ENCODE measurements at regions not wholly inside any gene's neighbourhood (a gene's known extent, or its start where the extent isn't known, plus 50 kb on each side); places are given as distances from the start of the nearest gene placed in this dataset.

GRCh38 chr7:32153006-32153405 lies 82.8 kb upstream of the PDE1C start (continued):
- no peak for TF ChIP-seq NRF1 (IDR thresholded peaks at IDR 0.05; ENCODE audit: low read depth, low read length)
- TF ChIP-seq SMC3 (IDR thresholded peaks at IDR 0.05; ENCODE audit: low read depth, low read length) = no peak
- TF ChIP-seq MEF2A (IDR thresholded peaks at IDR 0.05; ENCODE audit: borderline replicate concordance, low read depth) = no peak
- no peak for TF ChIP-seq IRF3 (IDR thresholded peaks at IDR 0.05; ENCODE audit: low read depth, low read length)
- no peak for TF ChIP-seq TCF12 (IDR thresholded peaks at IDR 0.05)
- TF ChIP-seq CTCF (IDR thresholded peaks at IDR 0.05) = no peak
- TF ChIP-seq SIN3A (IDR thresholded peaks at IDR 0.05; ENCODE audit: borderline replicate concordance, low read depth, low read length) = no peak

- Histone ChIP-seq H3K9ac (no peak overlapping the region), H3K9me2 (no peaks in the 10 kb centered on the region), H3K36me3 (replicated peaks in 1 of 2; ENCODE audit: control insufficient read depth in 1 of 2, insufficient read depth in 2 of 2, low read length in 1 of 2) (no peaks in the 10 kb centered on the region), H3K4me1 (ENCODE audit: control insufficient read depth in 1 of 2, insufficient read depth in 2 of 2, low read depth in 1 of 2, low read length in 1 of 2) (0 out of 4 replicates have a peak, but pooled peaks cover 0 to 10% of the 10 kb centered on the region in 2 experiments), H3K4me2 (no peak overlapping the region), H2AFZ (ENCODE audit: low read depth) (no peak overlapping the region), H3F3A (replicated peaks; ENCODE audit: insufficient read depth) (peaks cover 4% of the 10 kb centered on the region), H4K20me1 (ENCODE audit: insufficient read depth) (no peaks in the 10 kb centered on the region), H3K4me3 (ENCODE audit: low read depth in 2 of 2, low read length in 1 of 2) (no peak overlapping the region), H3K27ac (ENCODE audit: low read depth in 2 of 2, low read length in 1 of 2) (no peak overlapping the region), H3K27me3 (ENCODE audit: insufficient read depth) (no peaks in the 10 kb centered on the region), H3K79me2 (ENCODE audit: insufficient read depth) (no peaks in the 10 kb centered on the region), H3K9me3 (no peaks in the 10 kb centered on the region)
- WGBS (ENCODE audit: low lambda C conversion rate) = 24% methylated on average over 3 of the region's 3 CpGs
- DNase-seq = no peak
- ChIA-PET CTCF (no interaction called here), POLR2A (no interaction called here)
- TF ChIP-seq MAX (IDR thresholded peaks at IDR 0.05; ENCODE audit: low read depth) = no peak
- TF ChIP-seq RXRA (IDR thresholded peaks at IDR 0.05; ENCODE audit: borderline replicate concordance, low read depth) = no peak
- no peak for TF ChIP-seq EP300 (IDR thresholded peaks at IDR 0.05; ENCODE audit: borderline replicate concordance in 1 of 2, low read depth in 1 of 2, low read length in 1 of 2)
- TF ChIP-seq NFIC (IDR thresholded peaks at IDR 0.05; ENCODE audit: borderline replicate concordance) = no peak
- TF ChIP-seq JUND (IDR thresholded peaks at IDR 0.05) = no peak
- TF ChIP-seq GABPA (IDR thresholded peaks at IDR 0.05; ENCODE audit: low read depth) = no peak
- TF ChIP-seq NRF1 (IDR thresholded peaks at IDR 0.05; ENCODE audit: low read depth, low read length) = no peak
- no peak for TF ChIP-seq MEF2A (IDR thresholded peaks at IDR 0.05; ENCODE audit: borderline replicate concordance, low read depth)
- TF ChIP-seq SIN3A (IDR thresholded peaks at IDR 0.05; ENCODE audit: borderline replicate concordance, low read depth, low read length) = no peak
- TF ChIP-seq FOSL2 (IDR thresholded peaks at IDR 0.05; ENCODE audit: borderline replicate concordance, low read depth) = no peak
- no peak for TF ChIP-seq FOXM1 (IDR thresholded peaks at IDR 0.05; ENCODE audit: low read depth)
- no peak for TF ChIP-seq POLR2AphosphoS5 (IDR thresholded peaks at IDR 0.05; ENCODE audit: low read depth, low read length)
Observed at GRCh38 chr7:32152576-32152975, 82.4 kb upstream of the PDE1C start.

Data from SK-N-SH (cell line).